Astrocyte (in vitro differentiated cells and primary cell): ENCODE measurements at regions not wholly inside any gene's neighbourhood (a gene's known extent, or its start where the extent isn't known, plus 50 kb on each side); places are given as distances from the start of the nearest gene placed in this dataset.

ENCODE experiments used
- DNase-seq: peaks from one replicate; pipeline ENCODE4 v3.0.0-alpha.2; 2010; ENCODE audit warnings: low read depth
- FAIRE-seq: peaks from 2 replicates; lab custom pipeline; 2011; peaks lifted over from hg19 to GRCh38; lab: Jason Lieb, UNC
- H2AFZ ChIP-seq: 2 replicates; pipeline ENCODE4 v1.6.0; 2012; ENCODE audit warnings: low read depth, low read length, inconsistent platforms
- H3K27ac ChIP-seq: 2 replicates; pipeline ENCODE4 v1.5.1; 2011; ENCODE audit warnings: low read depth, low read length, inconsistent platforms
- H3K27me3 ChIP-seq: 2 replicates; pipeline ENCODE4 v1.6.0; 2011; ENCODE audit warnings: low read length, inconsistent platforms; ENCODE audit not compliant: insufficient read depth
- H3K36me3 ChIP-seq: 2 replicates; pipeline ENCODE4 v1.5.1; 2011; ENCODE audit warnings: low read length, inconsistent platforms; ENCODE audit not compliant: insufficient read depth
- H3K4me1 ChIP-seq: 2 replicates; pipeline ENCODE4 v1.5.1; 2011; ENCODE audit warnings: low read length, inconsistent platforms; ENCODE audit not compliant: insufficient read depth
- H3K4me2 ChIP-seq: 2 replicates; pipeline ENCODE4 v1.6.0; 2012; ENCODE audit warnings: low read length, inconsistent platforms
- H3K4me3 ChIP-seq: 2 replicates; pipeline ENCODE4 v1.5.1; 2011; ENCODE audit warnings: low read depth, mild to moderate bottlenecking, low read length, inconsistent platforms; ENCODE audit not compliant: insufficient read depth
- H3K79me2 ChIP-seq: 2 replicates; pipeline ENCODE4 v1.6.0; 2012; ENCODE audit warnings: mild to moderate bottlenecking, low read length, inconsistent platforms; ENCODE audit not compliant: insufficient read depth
- H3K9ac ChIP-seq: 2 replicates; pipeline ENCODE4 v1.6.0; 2012; ENCODE audit warnings: mild to moderate bottlenecking, low read length, inconsistent platforms
- H3K9me3 ChIP-seq: 2 replicates; pipeline ENCODE4 v1.5.1; 2012; ENCODE audit warnings: low read depth, mild to moderate bottlenecking, low read length, inconsistent platforms; ENCODE audit not compliant: insufficient read depth
- H4K20me1 ChIP-seq: 2 replicates; pipeline ENCODE4 v1.6.0; 2012; ENCODE audit warnings: low read length, inconsistent platforms; ENCODE audit not compliant: insufficient read depth
- H3K27ac Mint-ChIP-seq: one replicate; pipeline ENCODE4 v1.8.0; 2021; ENCODE audit warnings: mild to moderate bottlenecking, mixed read lengths; ENCODE audit not compliant: unreplicated experiment
- H3K27me3 Mint-ChIP-seq: one replicate; pipeline ENCODE4 v1.8.0; 2021; ENCODE audit warnings: low read depth, mixed read lengths; ENCODE audit not compliant: unreplicated experiment
- H3K36me3 Mint-ChIP-seq: one replicate; pipeline ENCODE4 v1.8.0; 2021; ENCODE audit warnings: low read depth, mixed read lengths; ENCODE audit not compliant: unreplicated experiment
- H3K4me1 Mint-ChIP-seq: one replicate; pipeline ENCODE4 v1.8.0; 2021; ENCODE audit warnings: low read depth, mixed read lengths; ENCODE audit not compliant: unreplicated experiment
- H3K4me3 Mint-ChIP-seq: one replicate; pipeline ENCODE4 v1.8.0; 2021; ENCODE audit warnings: mild to moderate bottlenecking, moderate library complexity, mixed read lengths; ENCODE audit not compliant: unreplicated experiment
- H3K9me3 Mint-ChIP-seq: one replicate; pipeline ENCODE4 v1.8.0; 2021; ENCODE audit warnings: mild to moderate bottlenecking, mixed read lengths; ENCODE audit not compliant: unreplicated experiment
- EZH2 ChIP-seq: IDR thresholded peaks from 2 replicates; pipeline ENCODE4 v1.6.1; 2012; ENCODE audit warnings: mild to moderate bottlenecking, low read length, inconsistent platforms; ENCODE audit not compliant: insufficient read depth
- TF ChIP-seq, protein P1 (sequence below): IDR thresholded peaks from 2 replicates; pipeline ENCODE4 v1.5.1; 2011; ENCODE audit warnings: low read depth, mild to moderate bottlenecking, inconsistent platforms, low read length, moderate library complexity; ENCODE audit not compliant: insufficient read depth

DNA sequence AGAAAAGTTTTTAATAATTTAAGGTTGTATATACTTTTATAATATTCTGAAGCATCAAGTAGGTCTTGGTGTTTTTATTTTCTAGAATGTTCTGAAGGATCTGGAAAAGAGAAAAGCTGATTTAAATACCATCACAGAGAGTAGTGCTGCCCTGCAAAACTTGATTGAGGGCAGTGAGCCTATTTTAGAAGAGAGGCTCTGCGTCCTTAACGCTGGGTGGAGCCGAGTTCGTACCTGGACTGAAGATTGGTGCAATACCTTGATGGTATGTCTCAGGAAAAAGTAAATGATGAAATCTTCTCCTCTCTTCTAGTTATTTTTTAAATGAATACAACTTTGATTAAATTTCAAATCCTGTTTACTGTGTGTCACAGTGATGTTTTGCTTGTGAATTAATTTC lies 225.7 kb downstream of the UTRN start:
- Mint-ChIP-seq H3K4me3 (no peak overlapping the region), H3K27ac (no peak overlapping the region), H3K9me3 (peaks cover 3% of the 10 kb centered on the region), H3K27me3 (no peaks in the 10 kb centered on the region), H3K4me1 (no peaks in the 10 kb centered on the region), H3K36me3 (peaks cover 21% of the 10 kb centered on the region)
- H4K20me1 ChIP-seq = no peaks in the 10 kb centered on the region
- H3K9ac ChIP-seq = no peak overlapping the region
- FAIRE-seq (no peak), DNase-seq (no peak)
- no peak overlapping the region for H3K4me2 ChIP-seq
- no peaks in the 10 kb centered on the region for H3K9me3 ChIP-seq
- no peaks in the 10 kb centered on the region for H3K27me3 ChIP-seq
- no peaks in the 10 kb centered on the region for H3K4me1 ChIP-seq
- H3K79me2 ChIP-seq = no peaks in the 10 kb centered on the region
- no peak for TF ChIP-seq EZH2
- TF ChIP-seq, protein P1, sequence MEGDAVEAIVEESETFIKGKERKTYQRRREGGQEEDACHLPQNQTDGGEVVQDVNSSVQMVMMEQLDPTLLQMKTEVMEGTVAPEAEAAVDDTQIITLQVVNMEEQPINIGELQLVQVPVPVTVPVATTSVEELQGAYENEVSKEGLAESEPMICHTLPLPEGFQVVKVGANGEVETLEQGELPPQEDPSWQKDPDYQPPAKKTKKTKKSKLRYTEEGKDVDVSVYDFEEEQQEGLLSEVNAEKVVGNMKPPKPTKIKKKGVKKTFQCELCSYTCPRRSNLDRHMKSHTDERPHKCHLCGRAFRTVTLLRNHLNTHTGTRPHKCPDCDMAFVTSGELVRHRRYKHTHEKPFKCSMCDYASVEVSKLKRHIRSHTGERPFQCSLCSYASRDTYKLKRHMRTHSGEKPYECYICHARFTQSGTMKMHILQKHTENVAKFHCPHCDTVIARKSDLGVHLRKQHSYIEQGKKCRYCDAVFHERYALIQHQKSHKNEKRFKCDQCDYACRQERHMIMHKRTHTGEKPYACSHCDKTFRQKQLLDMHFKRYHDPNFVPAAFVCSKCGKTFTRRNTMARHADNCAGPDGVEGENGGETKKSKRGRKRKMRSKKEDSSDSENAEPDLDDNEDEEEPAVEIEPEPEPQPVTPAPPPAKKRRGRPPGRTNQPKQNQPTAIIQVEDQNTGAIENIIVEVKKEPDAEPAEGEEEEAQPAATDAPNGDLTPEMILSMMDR = no peak
- no peak overlapping the region for H2AFZ ChIP-seq
- peaks cover 6% of the 10 kb centered on the region for H3K36me3 ChIP-seq
- no peak overlapping the region for H3K27ac ChIP-seq
- H3K4me3 ChIP-seq = no peak overlapping the region

DNA sequence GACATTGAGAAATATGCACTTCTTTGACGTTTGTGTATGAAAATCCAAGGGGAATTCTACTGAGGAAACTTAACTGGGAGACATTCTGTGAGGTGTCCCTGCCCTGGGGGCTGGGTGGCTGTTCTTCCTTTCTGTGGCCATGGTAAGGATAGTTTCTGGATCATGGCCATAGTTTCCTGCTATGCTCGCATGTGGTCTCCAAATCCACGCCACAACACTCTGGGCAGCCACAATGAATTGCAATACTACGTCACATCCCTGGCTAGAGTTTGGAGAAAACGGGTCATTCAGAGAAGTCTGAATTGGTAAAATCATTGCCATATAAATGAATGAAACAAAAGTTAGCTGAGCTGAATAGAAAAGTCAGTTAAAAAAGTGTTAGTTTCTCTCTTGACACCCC lies 230.6 kb downstream of the UTRN start:
- no peak for DNase-seq
- Mint-ChIP-seq H3K4me3 (no peak overlapping the region), H3K36me3 (peaks cover 12% of the 10 kb centered on the region), H3K4me1 (no peaks in the 10 kb centered on the region), H3K27me3 (no peaks in the 10 kb centered on the region), H3K27ac (no peak overlapping the region), H3K9me3 (no peaks in the 10 kb centered on the region)
- TF ChIP-seq, protein P1 = no peak
- TF ChIP-seq EZH2 = no peak
- Histone ChIP-seq H3K27ac (no peak overlapping the region), H2AFZ (no peak overlapping the region), H3K4me3 (no peak overlapping the region), H3K27me3 (no peaks in the 10 kb centered on the region), H4K20me1 (no peaks in the 10 kb centered on the region), H3K79me2 (no peaks in the 10 kb centered on the region), H3K9ac (no peak overlapping the region), H3K9me3 (no peaks in the 10 kb centered on the region), H3K4me2 (no peak overlapping the region), H3K36me3 (peaks cover 6% of the 10 kb centered on the region), H3K4me1 (no peaks in the 10 kb centered on the region)
- no peak for FAIRE-seq

DNA sequence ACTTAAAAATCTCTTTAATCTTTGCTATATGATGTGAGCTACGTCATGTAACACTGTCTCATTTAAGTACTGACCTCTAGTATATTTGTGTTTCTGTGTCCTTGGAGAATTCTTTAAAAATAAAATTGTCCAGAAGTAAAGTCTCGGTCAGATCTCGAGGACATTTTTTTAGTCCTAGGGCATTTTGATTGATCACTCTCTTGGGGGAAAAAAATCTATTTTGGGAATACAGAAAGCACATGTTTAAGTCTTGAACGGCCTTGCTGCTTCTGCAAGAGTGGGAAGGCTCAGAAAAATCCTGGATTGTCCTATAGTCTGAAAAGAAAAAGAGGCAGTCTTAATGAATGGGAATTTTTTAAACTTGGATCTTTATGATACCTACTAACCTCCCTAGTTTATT lies 234.3 kb downstream of the UTRN start:
- peaks cover 6% of the 10 kb centered on the region for H3K36me3 Mint-ChIP-seq
- no peaks in the 10 kb centered on the region for H3K4me1 Mint-ChIP-seq
- Histone ChIP-seq H3K9ac (no peak overlapping the region), H3K4me2 (no peak overlapping the region), H3K9me3 (no peaks in the 10 kb centered on the region), H3K79me2 (no peaks in the 10 kb centered on the region), H3K36me3 (peaks cover 2% of the 10 kb centered on the region), H3K4me1 (no peaks in the 10 kb centered on the region), H3K27ac (no peak overlapping the region), H4K20me1 (no peaks in the 10 kb centered on the region), H3K4me3 (no peak overlapping the region), H2AFZ (no peak overlapping the region), H3K27me3 (no peaks in the 10 kb centered on the region)
- H3K27me3 Mint-ChIP-seq = no peaks in the 10 kb centered on the region
- H3K27ac Mint-ChIP-seq = no peak overlapping the region
- no peaks in the 10 kb centered on the region for H3K9me3 Mint-ChIP-seq
- FAIRE-seq (no peak), DNase-seq (no peak)
- no peak overlapping the region for H3K4me3 Mint-ChIP-seq
- TF ChIP-seq EZH2 = no peak
- TF ChIP-seq, protein P1 = no peak
